IPS-NIHi11 (cell line): ENCODE measurements at regions not wholly inside any gene's neighbourhood (a gene's known extent, or its start where the extent isn't known, plus 50 kb on each side); places are given as distances from the start of the nearest gene placed in this dataset.

Experiments
- DNase-seq: peaks from one replicate; pipeline ENCODE4 v3.0.0; 2012; ENCODE audit warnings: mixed read lengths, low spot score

DNA sequence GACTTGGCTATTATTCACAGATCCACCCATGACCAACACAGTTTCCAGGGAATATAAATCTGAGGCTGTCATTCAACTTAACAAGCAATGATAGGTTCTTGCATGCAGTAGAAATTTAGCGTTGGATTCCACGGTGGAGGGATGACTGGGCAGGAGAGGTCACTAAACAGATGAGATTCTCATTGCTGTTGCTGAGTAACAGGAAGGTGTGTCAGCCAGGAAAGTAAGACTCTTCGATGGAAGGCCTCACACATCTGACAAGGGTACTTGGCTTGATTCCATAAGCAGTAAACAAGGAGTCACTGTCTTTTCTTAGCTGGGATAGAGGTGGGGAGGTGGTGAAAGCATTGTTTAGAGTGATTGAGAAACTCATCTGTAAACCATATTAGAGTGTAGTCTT lies 1152.0 kb downstream of the SORCS3 start:
- no peak for DNase-seq

DNA sequence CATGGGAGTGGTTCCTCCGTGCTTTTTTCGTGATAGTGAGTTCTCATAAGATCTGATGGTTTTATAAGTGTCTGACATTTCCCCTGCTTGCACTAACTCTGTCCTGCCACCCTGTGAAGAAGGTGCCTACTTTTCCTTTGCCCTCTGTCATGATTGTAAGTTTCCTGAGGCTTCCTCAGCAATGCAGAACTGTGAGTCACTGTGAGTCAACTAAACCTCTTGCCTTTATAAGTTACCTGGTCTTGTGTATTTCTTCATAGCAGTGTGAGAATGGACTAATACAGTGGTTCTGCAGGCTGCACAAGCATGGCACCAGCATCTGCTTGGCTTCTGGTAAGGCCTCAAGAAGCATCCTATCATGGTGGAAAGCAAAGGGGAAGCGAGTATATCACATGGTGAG lies 1144.6 kb downstream of the SORCS3 start:
- no peak for DNase-seq

DNA sequence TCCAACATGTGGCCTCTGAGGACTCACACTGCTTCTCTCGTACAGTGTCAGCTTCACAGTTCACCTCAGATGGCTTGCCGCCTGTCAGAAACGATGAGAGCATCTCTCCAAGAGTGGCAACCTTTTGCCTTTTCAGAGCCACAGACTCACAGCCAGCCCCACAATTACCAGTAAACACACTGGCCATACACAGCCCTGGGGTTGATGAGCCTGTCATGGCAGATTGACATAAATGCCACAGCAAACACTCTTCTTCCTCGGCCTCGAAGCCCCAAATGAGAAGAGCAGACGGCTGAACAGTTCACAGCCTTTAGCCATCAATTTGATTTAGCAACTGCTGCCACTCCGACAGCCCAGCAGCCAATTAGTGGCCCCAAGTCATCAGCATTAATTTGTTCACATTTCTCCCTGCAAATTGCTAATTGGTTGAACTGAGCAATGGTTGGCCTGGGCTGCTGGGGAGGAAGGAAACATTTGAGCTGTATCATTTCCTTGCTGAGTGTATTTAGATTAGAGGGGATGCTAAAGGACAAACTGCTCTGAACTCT lies 1142.9 kb downstream of the SORCS3 start:
- DNase-seq, result no peak

DNA sequence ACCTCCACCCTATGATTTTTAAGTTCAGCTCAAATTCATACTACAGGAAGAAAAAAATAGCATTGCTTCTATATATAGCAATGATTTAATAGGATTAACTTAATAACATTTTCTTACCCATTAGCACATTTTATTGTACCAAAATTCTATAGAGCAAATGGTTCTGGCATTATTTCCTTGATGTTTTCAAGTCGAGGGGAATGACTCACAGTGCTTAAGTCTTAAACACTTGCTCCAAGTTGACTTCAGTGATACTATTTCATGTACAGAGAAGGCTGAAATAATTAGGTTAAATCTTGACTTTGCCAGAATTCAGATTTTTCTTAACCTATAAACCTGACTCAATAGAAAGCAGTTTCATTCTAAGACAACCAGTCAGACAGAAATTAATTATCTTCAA lies 1133.8 kb downstream of the SORCS3 start:
- no peak for DNase-seq

DNA sequence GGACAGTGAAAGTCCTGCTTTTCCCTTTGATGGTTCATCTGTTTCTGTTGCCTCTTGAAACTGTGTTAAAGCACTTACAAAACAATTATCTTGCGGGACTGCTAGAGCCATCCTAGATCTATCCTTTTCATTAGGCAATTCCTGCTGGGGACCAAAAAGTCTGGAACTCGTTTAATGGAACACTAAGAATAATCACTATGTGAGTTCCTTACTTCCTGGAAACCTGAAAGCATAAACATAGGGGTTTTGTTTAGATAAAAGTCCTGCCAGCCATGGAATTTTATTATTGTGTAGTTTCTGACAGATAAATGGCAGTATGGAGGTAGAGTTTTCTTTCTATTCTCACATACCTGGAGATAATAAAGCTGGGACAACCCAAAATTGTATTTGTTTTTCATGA lies 1133.3 kb downstream of the SORCS3 start:
- no peak for DNase-seq

DNA sequence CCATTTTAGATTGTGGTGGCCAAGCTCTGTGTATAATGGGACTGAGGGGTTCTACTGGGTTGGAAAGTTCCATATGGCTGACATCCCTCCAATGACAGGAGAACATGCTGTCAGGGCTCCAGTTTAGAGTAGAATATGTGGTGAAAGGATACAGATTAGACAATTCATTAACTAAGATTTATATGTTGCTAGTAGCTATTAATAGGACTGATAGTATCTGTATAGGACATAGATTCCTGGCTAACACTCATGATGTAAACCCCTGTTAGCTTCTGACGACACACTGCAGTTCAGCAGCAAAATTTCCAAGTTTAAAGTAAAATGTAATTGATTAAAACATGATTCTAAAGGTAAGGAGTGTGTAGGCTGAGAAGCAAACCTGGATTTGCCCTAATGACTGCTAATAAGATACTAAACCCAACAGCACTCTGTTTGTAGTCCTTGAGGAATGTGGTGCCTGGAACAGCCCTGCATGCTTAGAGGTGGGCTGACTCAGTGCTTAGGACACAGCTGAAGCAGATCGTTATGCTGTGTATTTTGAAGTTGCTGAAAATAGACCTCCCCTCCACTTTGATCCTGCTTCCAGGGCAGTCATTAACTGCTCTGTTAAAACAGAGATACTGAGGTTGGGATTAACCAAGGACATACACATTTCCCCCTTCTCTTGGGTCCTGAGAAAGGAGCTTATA lies 1129.6 kb downstream of the SORCS3 start:
- DNase-seq, result no peak

DNA sequence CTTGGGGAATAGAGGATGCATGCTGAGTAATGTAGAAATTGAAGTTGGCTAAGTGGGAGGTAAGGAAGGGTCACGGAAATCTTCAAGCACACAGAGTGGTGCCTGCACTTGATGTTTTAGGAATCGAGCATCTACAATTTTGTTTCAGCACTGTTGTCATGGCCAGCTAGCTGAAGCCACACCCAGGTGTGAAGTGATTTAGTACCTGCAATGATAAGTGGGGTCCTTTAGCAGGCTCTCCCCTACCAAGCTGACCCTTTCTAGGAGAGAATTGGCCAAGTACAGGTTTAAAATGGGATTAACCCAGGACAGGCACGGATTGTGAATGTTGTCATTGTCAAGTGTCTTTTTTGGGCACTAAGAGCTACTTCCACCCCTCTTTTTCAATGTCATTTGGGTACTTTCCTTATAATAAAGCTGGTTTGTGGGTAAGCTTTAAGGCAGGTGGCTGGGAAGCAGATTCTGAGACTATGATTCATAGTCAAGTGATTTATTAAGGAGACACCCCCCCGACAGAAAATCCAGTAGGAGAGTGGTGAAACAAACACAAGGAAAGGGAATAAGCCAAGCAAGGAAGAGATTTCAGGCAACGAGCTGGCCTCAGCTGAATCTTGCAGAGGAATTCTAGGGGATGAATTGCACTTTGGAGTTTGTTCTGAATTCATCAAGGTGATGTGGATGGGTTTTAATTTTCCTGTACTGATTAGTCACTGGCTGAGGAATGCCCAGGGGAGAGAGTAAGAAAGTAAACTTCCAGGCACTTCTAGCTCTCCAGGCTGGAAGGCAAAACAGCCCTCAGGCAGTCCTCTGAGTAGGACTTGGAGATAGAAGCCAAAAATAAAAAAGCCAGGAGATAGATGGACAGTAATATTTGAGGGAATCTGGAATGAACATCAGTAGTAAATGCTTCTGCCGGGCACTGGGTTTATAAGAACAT lies 1128.4 kb downstream of the SORCS3 start:
- no peak for DNase-seq

DNA sequence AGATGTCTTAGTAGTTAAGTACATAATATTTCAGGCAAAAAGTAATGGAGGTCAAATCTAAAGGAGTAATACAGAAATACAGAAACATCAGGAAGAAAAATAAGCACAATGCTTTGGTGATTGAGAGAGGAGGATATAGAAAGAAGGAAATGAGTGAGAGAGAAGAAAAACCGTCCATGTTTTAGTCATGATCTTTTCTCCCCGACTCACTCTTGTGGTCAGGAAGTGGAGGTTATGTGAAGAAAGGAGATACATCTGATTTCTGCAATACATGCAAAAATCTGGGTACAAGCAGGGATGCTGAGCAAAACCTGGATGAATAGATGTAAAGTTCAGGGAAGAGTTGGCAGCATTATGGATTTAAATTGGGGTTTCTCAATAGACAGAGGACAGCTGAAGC lies 1122.5 kb downstream of the SORCS3 start:
- DNase-seq, result no peak

DNA sequence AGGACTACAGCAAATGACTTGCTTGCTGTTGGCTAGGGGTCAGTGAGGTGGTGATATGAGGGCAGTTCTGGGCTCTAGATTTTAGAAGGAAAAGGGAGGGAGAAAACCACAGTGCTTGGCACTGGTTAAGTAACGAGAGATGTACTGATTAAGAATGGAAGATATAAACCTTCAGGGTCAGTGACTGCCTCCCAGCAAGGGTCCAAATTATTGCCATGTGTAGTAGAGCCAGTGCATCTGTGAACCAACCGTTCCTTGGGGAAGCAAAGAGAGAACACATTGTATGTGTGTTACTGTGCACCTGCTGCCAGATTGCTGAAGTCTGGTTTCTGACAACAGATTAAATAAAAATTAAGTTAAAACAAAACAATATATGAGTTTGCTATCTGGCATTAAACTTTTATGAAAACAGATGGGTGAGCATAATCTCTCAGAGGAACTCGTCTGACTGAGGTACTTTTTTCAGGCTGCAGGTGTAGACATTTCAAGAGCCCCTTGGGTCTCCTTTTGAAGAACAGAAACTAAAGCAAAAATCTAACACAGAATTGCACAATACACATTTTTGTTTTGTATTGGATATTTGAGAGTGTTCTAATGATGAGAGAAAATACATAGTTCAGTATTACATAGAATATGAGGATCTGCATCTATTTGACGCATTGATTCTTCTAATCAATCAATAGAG lies 1120.6 kb downstream of the SORCS3 start:
- no peak for DNase-seq

DNA sequence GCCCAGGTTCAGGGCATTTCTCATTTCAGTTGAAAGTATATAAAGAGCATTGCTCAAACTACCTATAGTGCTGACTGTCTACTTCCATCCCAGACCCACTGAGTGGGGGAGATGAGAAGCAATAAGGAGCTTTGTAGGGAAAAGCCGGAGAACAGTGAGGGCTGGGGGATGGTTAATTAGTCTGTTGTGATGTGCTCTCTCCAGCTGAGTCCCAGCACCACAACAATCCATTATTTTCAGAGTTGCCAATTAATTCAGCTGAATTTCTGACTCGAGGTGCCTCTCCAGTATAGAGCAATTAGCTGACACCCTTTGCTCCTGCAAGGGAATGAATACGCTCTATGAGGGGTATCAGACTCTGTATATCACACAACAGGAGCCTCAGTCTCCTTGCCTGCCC lies 1118.6 kb downstream of the SORCS3 start:
- DNase-seq, result no peak

DNA sequence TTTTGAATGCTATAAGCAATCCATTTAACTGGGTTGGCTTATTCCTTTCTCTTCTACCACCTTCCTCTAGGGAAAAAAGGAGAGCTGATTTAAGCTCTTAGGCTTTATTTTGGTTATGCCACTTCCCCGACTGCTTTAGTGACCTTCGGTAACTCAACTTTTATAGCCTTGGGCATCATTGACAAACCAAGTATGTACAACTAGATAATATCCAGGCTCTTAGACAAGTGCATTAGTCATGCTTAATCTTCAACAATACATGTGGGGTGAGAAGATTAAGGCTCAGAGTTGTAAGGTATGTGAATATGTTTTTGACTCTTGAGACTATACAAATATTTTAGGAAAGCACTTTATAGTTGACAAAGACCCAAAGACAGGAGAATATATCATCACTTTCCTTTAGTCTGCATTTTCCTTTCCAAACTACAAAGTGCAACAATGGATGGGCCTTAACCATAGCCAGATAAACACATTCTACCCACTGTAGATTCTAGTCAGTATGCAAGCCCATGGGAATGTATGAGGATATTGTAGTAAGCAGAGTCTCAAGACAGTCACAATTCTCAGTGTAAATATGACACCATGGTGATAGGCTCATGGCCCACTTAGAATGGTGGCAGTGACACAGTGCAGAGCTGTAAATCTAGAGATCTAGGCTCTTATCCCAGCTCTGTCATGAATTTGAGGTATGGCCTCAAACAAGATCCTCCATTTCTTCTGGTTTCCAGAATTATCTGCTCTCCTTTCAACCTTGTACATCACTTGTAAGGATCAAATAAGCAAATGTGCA lies 1117.3 kb downstream of the SORCS3 start:
- no peak for DNase-seq

DNA sequence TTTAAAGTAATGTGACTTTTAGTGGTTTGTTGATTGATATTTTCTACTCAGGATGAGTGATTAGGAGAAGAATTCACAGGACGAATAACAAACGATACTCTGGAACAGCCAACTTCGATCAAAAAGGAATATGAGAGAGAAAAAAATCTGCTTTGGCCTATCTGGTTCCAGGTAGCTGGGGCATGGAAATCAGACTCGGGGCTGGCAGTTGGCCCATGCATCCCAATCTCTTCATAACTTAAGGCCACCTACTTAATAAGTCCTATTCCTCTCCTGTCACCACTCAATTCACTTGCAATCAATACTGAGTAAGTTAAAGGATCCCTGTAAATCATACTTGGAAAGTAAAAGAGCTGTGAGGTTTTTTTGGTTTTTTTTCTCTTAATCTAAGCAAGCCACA lies 1116.2 kb downstream of the SORCS3 start:
- no peak for DNase-seq

DNA sequence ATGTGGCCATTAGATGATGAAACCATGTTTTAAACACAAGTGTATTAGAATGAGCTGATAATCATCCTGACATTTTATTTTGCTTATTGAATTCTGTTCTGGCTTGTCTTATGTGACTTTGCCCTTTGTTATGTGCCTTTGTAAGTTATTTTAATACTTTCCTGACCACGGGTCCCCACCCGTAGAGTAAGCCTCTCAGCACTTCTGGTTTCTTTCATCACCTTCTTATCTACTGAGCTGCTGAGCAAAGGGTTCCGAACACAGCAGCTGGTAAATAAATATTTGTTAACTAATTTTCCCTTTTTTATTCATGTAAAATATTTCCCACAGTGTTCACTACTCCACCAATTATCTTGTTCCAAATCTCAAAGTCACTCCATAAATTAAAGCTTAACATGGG lies 1115.3 kb downstream of the SORCS3 start:
- no peak for DNase-seq

DNA sequence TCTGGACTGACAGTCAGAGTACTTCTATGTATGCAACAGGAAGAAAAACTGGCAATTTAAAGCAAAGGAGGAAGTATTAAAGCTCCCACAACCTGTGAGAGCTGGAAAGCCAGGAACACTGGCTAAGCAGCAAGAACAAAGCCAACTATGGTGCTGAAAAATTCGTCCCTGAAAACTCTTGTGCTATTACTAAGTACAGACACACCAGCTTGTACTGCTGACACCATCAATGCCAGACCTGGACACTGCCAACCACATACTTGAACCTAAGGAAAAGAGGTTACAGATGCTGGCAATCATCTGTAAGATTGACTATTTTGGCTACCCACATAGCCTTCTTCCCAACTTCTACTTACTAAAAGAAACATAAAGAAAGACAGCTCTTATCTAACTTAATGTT lies 1110.6 kb downstream of the SORCS3 start:
- DNase-seq, result no peak

DNA sequence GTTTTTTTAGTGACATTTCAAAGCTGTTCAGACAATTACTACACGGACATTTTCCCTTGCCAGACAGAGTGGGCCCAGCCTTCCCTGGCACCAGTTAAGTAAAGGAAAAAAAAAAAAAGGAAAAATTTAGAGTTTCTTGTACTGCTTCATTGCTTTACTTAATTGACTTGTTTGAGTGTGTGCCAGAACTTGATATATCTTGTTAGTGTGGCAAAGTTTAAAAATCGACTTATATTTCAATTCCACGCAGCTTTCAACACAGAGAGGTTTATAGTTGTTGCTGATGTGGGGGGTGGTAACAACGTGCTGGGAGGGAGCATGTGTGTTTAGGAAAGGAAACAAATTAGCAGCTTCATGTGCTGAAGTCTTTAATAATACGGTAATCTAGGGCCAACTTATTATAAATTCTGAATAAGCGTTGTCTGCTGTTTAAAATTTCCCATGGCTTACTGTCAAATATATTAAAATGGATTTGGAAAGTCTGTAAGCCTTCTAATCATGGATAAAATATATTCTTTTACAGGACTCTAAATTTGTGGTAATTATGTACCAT lies 1104.6 kb downstream of the SORCS3 start:
- DNase-seq, result no peak

DNA sequence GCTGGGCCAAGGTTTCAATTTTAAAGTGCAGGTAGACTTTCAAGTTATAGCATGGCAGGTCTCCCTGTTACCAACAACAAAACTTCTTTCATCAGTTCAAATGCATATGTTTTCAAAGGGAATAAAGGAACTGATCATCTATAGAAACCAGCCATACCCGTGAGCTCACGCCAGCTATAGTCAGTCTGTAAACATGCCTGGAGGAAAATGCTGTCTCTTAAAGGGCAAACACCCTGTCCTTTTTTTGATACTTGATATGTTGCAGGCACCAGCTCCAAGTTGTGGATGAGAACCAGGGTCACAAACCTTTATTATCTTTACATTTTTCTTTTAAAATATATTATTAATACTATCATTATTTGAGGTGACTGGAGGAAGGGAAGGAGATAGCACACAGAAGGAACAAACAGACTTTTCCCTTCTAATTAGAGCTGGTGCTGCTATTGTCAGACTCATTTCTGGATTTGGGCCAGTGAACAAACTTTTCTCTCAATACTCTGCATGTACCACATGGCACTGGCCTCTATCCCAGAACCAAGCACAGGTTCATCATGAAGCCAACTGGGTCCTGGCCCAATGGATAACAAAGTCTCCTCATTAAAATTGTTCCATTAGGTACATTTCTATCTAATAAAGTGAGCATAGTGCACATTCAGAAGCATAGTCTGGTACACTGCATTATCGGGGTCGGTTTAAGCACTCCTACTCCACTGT lies 1102.4 kb downstream of the SORCS3 start:
- DNase-seq, result no peak

DNA sequence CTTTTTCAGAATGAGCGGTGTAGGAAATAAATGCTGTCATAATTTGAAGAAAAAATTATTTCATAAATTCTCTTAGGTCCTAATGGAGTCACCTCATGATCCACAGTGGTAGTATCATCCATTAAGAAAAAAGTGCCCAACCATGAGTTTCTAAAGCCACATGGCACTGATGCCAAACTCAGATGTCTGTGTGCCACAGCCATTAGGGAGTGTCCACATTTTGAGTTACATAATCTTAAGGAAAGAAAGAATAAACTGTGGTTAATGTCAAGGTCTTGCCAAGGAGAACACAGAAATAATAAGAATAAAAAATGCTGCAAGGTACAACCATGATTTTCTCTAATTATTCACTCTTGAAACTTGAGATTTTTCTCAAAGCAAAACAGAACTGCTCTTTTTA lies 1101.8 kb downstream of the SORCS3 start:
- no peak for DNase-seq

DNA sequence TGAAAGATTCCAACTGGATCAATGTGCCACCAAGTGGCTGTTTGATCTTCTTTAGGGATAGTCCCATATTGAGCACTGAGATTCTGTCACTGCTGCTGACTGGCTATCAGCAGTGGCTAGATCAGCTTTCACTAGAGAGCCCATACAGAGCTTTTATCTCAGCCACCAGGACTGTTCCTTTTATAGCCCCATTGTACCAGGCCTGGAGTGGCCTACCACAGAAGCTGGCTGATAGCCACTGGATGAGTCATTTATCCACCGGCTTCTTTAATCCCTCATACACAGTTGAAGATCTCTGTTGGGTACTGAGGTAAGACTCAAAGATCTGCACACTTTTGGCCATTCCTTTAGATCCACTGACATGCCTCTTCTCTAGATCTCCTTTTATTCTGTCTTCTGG lies 1101.1 kb downstream of the SORCS3 start:
- no peak for DNase-seq

DNA sequence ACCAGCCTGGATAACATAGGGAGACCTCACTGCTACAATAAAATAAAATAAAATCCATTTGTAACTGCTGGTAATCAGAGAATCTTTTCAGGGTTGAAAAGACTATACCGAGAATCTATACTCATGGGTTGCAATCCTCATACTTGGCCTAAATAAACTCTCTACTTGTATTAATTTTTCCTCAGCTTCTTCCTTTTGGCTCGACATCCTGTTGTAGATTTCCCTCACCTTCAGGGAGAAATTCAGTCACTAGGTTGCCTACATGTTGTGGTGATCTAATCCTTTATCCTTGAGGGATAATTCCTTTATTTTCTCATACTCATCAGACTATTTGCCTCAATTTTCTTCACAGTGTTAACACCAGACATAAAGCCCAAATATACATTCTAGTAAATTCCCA lies 1093.4 kb downstream of the SORCS3 start:
- no peak for DNase-seq

DNA sequence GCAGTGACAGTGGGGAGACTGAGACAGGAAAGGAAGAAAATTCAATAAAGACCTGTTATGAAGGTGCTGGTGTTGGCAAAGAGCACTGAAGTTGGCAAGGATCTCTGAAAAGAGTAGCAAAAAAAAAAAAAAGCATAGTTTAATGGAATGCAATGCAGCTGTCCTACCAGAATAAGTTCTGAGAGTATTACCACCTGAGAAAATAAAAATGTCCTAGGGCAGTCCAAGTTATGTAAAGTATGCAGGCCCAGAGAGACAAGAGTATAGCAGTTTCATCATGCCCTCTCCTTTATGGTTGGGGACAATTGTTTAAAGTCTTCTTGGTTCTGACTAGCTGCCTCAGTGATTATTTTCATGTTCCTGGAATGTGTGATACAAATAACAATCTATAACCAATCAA lies 1092.8 kb downstream of the SORCS3 start:
- DNase-seq, result no peak

DNA sequence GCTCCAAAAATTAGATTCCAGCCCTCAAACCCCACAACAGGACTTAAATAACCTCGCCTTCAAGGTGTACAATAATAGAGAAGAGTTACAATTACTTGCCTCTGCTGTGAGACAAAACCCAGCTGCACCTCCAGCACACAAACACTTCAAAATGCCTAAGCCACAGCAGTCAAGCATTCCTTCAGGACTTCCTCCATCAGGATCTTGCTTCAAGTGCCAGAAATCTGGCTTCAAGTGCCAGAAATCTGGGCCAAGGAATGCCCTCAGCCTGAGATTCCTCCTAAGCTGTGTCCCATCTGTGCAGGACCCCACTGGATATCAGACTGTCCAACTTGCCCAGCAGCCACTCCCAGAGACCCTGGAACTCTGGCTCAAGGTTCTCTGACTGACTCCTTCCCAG lies 1088.3 kb downstream of the SORCS3 start:
- DNase-seq, result no peak
